ENCODE measurements at regions not wholly inside any gene's neighbourhood (a gene's known extent, or its start where the extent isn't known, plus 50 kb on each side); places are given as distances from the start of the nearest gene placed in this dataset.

- ChIA-PET POLR2A (ENCODE audit: unreplicated experiment) (no interaction called here), CTCF (no interaction called here)
- TF ChIP-seq EZH2 (IDR thresholded peaks at IDR 0.05; ENCODE audit: low read length, unreplicated experiment) (no peak), CTCF (conservative IDR thresholded peaks at IDR 0.05; ENCODE audit: low read depth, low read length) (no peak), EZH2phosphoT487 (IDR thresholded peaks at IDR 0.05; ENCODE audit: borderline replicate concordance, low read length) (no peak)
- Histone ChIP-seq H3K4me3 (ENCODE audit: low read length) (no peak overlapping the region), H3K27ac (ENCODE audit: low read length) (no peak overlapping the region), H3K4me1 (ENCODE audit: insufficient read depth, low read length) (no peaks in the 10 kb centered on the region), H3K9me3 (ENCODE audit: low read length) (no peaks in the 10 kb centered on the region), H3F3A (ENCODE audit: low read length, unreplicated experiment) (no peaks in the 10 kb centered on the region), H3K36me3 (ENCODE audit: low read depth, low read length) (no peaks in the 10 kb centered on the region), H3K79me2 (ENCODE audit: low read length) (no peaks in the 10 kb centered on the region), H2AFZ (ENCODE audit: low read length) (no peak overlapping the region), H3K4me2 (ENCODE audit: low read length) (no peak overlapping the region), H3K9me2 (replicated peaks; ENCODE audit: low read length) (no peaks in the 10 kb centered on the region), H3K27me3 (ENCODE audit: low read length) (peaks cover 39% of the 10 kb centered on the region), H4K20me1 (ENCODE audit: low read length) (no peaks in the 10 kb centered on the region), H3K9ac (ENCODE audit: low read length) (no peak overlapping the region)
- ATAC-seq (no peak), DNase-seq (no peak)
- intact Hi-C loops (cut with micrococcal nuclease) = no loop called here
- BruUV-seq (replicated peaks) = no TSS peak
These were observed 146.9 kb upstream of the RAB11FIP2 start for GRCh38 chr10:118193642-118194041.

- CTCF ChIA-PET = no interaction called here
- intact Hi-C loops (cut with micrococcal nuclease) = no loop called here
- POLR2A ChIA-PET (ENCODE audit: unreplicated experiment) = no interaction called here
- Histone ChIP-seq H3K79me2 (ENCODE audit: low read length) (no peaks in the 10 kb centered on the region), H3K4me1 (ENCODE audit: insufficient read depth, low read length) (no peaks in the 10 kb centered on the region), H3K9me3 (ENCODE audit: low read length) (no peaks in the 10 kb centered on the region), H3K36me3 (ENCODE audit: low read depth, low read length) (no peaks in the 10 kb centered on the region), H3K9ac (ENCODE audit: low read length) (no peak overlapping the region), H3K4me2 (ENCODE audit: low read length) (no peak overlapping the region), H2AFZ (ENCODE audit: low read length) (no peak overlapping the region), H3F3A (ENCODE audit: low read length, unreplicated experiment) (no peaks in the 10 kb centered on the region), H3K27ac (ENCODE audit: low read length) (no peak overlapping the region), H3K27me3 (ENCODE audit: low read length) (peaks cover 23% of the 10 kb centered on the region), H4K20me1 (ENCODE audit: low read length) (no peaks in the 10 kb centered on the region), H3K4me3 (ENCODE audit: low read length) (no peak overlapping the region), H3K9me2 (replicated peaks; ENCODE audit: low read length) (no peaks in the 10 kb centered on the region)
- TF ChIP-seq EZH2 (IDR thresholded peaks at IDR 0.05; ENCODE audit: low read length, unreplicated experiment) (no peak), CTCF (conservative IDR thresholded peaks at IDR 0.05; ENCODE audit: low read depth, low read length) (no peak), EZH2phosphoT487 (IDR thresholded peaks at IDR 0.05; ENCODE audit: borderline replicate concordance, low read length) (no peak)
- ATAC-seq = no peak
- no TSS peak for BruUV-seq (replicated peaks)
- DNase-seq = no peak
These were observed 134.3 kb upstream of the RAB11FIP2 start for GRCh38 chr10:118181021-118181420.

- Histone ChIP-seq H3K79me2 (ENCODE audit: low read length) (no peaks in the 10 kb centered on the region), H3K4me2 (ENCODE audit: low read length) (no peak overlapping the region), H3K36me3 (ENCODE audit: low read depth, low read length) (no peaks in the 10 kb centered on the region), H3K9me2 (replicated peaks; ENCODE audit: low read length) (no peaks in the 10 kb centered on the region), H3F3A (ENCODE audit: low read length, unreplicated experiment) (no peaks in the 10 kb centered on the region), H3K9ac (ENCODE audit: low read length) (no peak overlapping the region), H3K4me3 (ENCODE audit: low read length) (no peak overlapping the region), H3K9me3 (ENCODE audit: low read length) (no peaks in the 10 kb centered on the region), H3K4me1 (ENCODE audit: insufficient read depth, low read length) (no peaks in the 10 kb centered on the region), H4K20me1 (ENCODE audit: low read length) (no peaks in the 10 kb centered on the region), H3K27me3 (ENCODE audit: low read length) (peaks cover 57% of the 10 kb centered on the region), H3K27ac (ENCODE audit: low read length) (no peak overlapping the region), H2AFZ (ENCODE audit: low read length) (no peak overlapping the region)
- intact Hi-C loops (cut with micrococcal nuclease) = no loop called here
- ATAC-seq (no peak), DNase-seq (no peak)
- ChIA-PET POLR2A (ENCODE audit: unreplicated experiment) (no interaction called here), CTCF (no interaction called here)
- no TSS peak for BruUV-seq (replicated peaks)
- TF ChIP-seq CTCF (conservative IDR thresholded peaks at IDR 0.05; ENCODE audit: low read depth, low read length) (no peak), EZH2 (IDR thresholded peaks at IDR 0.05; ENCODE audit: low read length, unreplicated experiment) (no peak), EZH2phosphoT487 (IDR thresholded peaks at IDR 0.05; ENCODE audit: borderline replicate concordance, low read length) (no peak)
These were observed 128.4 kb upstream of the RAB11FIP2 start for GRCh38 chr10:118175148-118175547.

Measured in PC-3 (cell line).